ENCODE measurements at regions not wholly inside any gene's neighbourhood (a gene's known extent, or its start where the extent isn't known, plus 50 kb on each side); places are given as distances from the start of the nearest gene placed in this dataset.

- no peak for DNase-seq
- ChIA-PET POLR2A (ENCODE audit: unreplicated experiment) (no interaction called here), CTCF (no interaction called here)
- H3K79me2 ChIP-seq (ENCODE audit: low read depth): no peaks in the 10 kb centered on the region
- no peak overlapping the region for H3K4me2 ChIP-seq
- no peaks in the 10 kb centered on the region for H3K9me2 ChIP-seq (ENCODE audit: insufficient read depth)
- no peaks in the 10 kb centered on the region for H4K20me1 ChIP-seq (ENCODE audit: insufficient read depth)
- no peaks in the 10 kb centered on the region for H3K27me3 ChIP-seq (ENCODE audit: insufficient read depth, low read depth)
- no peak for TF ChIP-seq CTCF (conservative IDR thresholded peaks at IDR 0.05)
- no peak for TF ChIP-seq EZH2 (IDR thresholded peaks at IDR 0.05; ENCODE audit: low read depth)
- H3K9me3 ChIP-seq (ENCODE audit: insufficient read depth, low read depth): no peaks in the 10 kb centered on the region
- no TSS peak for BruUV-seq (replicated peaks)
- H2AFZ ChIP-seq: no peak overlapping the region
- intact Hi-C loops (cut with micrococcal nuclease; ENCODE audit: unreplicated experiment): no loop called here
- H3K4me3 ChIP-seq: no peak overlapping the region
- no peak overlapping the region for H3K27ac ChIP-seq
- H3F3A ChIP-seq (ENCODE audit: insufficient read depth, low read depth): no peaks in the 10 kb centered on the region
- H3K4me1 ChIP-seq (replicated peaks; ENCODE audit: insufficient read depth): no peaks in the 10 kb centered on the region
- H3K36me3 ChIP-seq (ENCODE audit: low read depth): no peaks in the 10 kb centered on the region
These were observed 127.6 kb upstream of the TMCC3 start for GRCh38 chr12:94777936-94778335.

GRCh38 chr12:94775710-94776109, 125.4 kb upstream of the TMCC3 start:
- BruUV-seq (replicated peaks): no TSS peak
- Histone ChIP-seq H2AFZ (no peak overlapping the region), H3K79me2 (ENCODE audit: low read depth) (no peaks in the 10 kb centered on the region), H3K27ac (no peak overlapping the region), H3K4me3 (no peak overlapping the region), H4K20me1 (ENCODE audit: insufficient read depth) (no peaks in the 10 kb centered on the region), H3K9me3 (ENCODE audit: insufficient read depth, low read depth) (no peaks in the 10 kb centered on the region), H3K9me2 (ENCODE audit: insufficient read depth) (no peaks in the 10 kb centered on the region), H3K27me3 (ENCODE audit: insufficient read depth, low read depth) (no peaks in the 10 kb centered on the region), H3K4me2 (no peak overlapping the region), H3F3A (ENCODE audit: insufficient read depth, low read depth) (no peaks in the 10 kb centered on the region), H3K4me1 (replicated peaks; ENCODE audit: insufficient read depth) (no peaks in the 10 kb centered on the region), H3K36me3 (ENCODE audit: low read depth) (no peaks in the 10 kb centered on the region)
- intact Hi-C loops (cut with micrococcal nuclease; ENCODE audit: unreplicated experiment): no loop called here
- CTCF ChIA-PET: no interaction called here
- POLR2A ChIA-PET (ENCODE audit: unreplicated experiment): no interaction called here
- no peak for DNase-seq
- no peak for TF ChIP-seq CTCF (conservative IDR thresholded peaks at IDR 0.05)
- no peak for TF ChIP-seq EZH2 (IDR thresholded peaks at IDR 0.05; ENCODE audit: low read depth)

- Histone ChIP-seq H2AFZ (no peak overlapping the region), H3K4me3 (no peak overlapping the region), H3F3A (ENCODE audit: insufficient read depth, low read depth) (no peaks in the 10 kb centered on the region), H3K9me2 (ENCODE audit: insufficient read depth) (no peaks in the 10 kb centered on the region), H3K9me3 (ENCODE audit: insufficient read depth, low read depth) (no peaks in the 10 kb centered on the region), H3K79me2 (ENCODE audit: low read depth) (no peaks in the 10 kb centered on the region), H3K27me3 (ENCODE audit: insufficient read depth, low read depth) (no peaks in the 10 kb centered on the region), H4K20me1 (ENCODE audit: insufficient read depth) (no peaks in the 10 kb centered on the region), H3K36me3 (ENCODE audit: low read depth) (no peaks in the 10 kb centered on the region), H3K4me2 (no peak overlapping the region), H3K4me1 (replicated peaks; ENCODE audit: insufficient read depth) (no peaks in the 10 kb centered on the region), H3K27ac (no peak overlapping the region)
- intact Hi-C loops (cut with micrococcal nuclease; ENCODE audit: unreplicated experiment): no loop called here
- no peak for DNase-seq
- ChIA-PET POLR2A (ENCODE audit: unreplicated experiment) (no interaction called here), CTCF (interaction anchor here (0.6 kb wide), 1 partner anchor 20 kb away, joined by 3 read pairs; no protein-coding TSS in a partner anchor)
- no peak for TF ChIP-seq CTCF (conservative IDR thresholded peaks at IDR 0.05)
- no peak for TF ChIP-seq EZH2 (IDR thresholded peaks at IDR 0.05; ENCODE audit: low read depth)
- no TSS peak for BruUV-seq (replicated peaks)
These were observed 121.4 kb upstream of the TMCC3 start for GRCh38 chr12:94771741-94772140.
